DMS153 treated with DMSO at 0.1 percent for 48 hours (cell line): ENCODE measurements at regions not wholly inside any gene's neighbourhood (a gene's known extent, or its start where the extent isn't known, plus 50 kb on each side); places are given as distances from the start of the nearest gene placed in this dataset.
"Not testable (repeated sequence)": the region's sequence is repeated elsewhere in the genome, so short reads cannot be mapped to it uniquely, and the experiment has no call there.

Source experiments
- DNase-seq: peaks from one replicate; lab custom pipeline; 2025; ENCODE audit not compliant: unreplicated experiment; lab: John Stamatoyannopoulos, UW

DNA sequence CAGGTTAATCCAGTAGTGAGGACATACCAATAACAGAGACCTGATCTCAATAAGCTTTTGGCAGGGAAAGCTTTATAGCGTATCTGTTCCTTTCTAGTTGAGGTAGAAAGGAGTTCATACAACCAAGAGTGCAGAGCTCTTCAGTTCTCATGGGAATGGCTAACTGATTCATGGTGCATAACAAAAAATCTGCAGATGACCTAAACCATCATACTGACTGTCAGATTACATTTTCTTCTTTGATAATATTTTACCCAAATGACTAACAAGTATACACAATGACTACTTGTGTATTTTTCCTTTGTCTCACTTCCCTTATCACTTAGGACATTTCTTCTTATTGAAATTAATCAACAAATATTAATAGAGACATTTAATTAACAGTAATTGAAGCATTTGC is 140.0 kb upstream of the SERTAD2 start:
- DNase-seq = no peak

DNA sequence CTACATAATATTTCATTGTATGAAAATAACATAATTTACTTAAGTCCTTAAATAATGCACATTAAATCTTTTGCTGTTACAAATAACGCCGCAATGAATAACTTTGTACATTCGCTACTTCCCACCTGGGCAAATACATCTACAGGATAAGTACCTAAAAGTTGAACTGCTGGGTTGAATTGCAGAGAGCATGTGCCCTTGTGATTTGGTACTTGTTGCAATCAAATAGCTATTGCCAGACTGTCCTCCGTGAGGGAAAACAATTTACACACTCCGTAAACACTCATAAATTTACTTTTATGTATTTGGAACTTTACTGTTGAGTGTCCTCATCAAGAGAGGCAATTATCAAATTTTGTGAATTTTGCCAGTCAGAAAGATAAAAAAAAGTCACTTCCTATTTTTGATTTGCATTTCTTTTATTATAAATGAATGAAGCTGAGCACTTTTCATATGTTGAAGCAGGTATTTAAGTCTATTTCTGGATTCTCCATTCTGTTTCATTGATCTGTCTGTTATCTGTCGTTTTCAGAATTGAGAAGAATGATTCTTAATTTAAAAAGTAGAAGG is 140.8 kb upstream of the SERTAD2 start:
- no peak for DNase-seq

DNA sequence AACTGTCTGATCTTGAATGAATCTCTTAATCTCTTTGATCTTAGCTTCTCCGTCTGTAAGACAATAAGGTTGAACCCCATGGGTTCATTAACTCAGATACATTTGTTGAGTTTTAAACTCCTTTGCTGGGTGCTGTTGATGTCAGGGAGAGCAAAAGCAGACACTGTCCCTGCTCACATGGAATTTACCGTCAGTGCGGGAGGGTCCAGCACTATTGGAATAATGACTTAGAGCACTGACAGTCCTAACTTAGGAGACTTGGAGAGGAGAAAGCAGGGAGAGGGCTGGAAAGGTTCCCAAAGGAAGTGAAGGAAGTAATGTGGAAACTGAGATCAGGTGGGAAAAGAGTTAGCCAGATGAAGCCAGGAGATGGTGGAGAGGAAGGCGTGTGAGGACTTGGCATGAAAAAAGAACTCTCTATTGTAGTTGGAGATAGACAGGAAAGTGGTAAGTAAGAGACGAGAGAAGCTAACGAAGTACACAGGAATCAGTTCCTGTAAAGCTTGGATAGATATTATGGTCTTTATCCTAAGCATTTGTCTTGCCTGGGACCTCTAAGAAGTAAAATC is 141.4 kb upstream of the SERTAD2 start:
- no peak for DNase-seq

DNA sequence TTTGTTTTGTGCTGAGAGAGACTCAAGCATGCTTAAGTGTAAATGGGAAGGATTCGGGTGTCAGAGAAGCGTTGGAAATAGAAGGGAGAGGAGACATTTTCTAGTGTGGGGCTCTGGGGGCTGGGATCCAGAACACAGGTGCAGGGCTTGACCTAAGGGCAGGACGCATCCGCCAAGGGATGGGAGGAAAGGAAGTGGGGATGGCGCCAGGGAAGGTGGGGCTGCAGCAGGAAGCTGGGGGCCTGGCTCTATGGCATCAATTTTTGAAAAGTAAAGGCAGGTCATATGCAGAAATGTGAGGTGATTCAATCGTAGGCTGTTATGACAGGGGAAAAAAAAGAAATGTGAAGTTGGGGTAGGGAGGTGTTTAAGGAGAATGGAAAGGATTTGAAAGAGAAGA is 143.2 kb upstream of the SERTAD2 start:
- DNase-seq = no peak

DNA sequence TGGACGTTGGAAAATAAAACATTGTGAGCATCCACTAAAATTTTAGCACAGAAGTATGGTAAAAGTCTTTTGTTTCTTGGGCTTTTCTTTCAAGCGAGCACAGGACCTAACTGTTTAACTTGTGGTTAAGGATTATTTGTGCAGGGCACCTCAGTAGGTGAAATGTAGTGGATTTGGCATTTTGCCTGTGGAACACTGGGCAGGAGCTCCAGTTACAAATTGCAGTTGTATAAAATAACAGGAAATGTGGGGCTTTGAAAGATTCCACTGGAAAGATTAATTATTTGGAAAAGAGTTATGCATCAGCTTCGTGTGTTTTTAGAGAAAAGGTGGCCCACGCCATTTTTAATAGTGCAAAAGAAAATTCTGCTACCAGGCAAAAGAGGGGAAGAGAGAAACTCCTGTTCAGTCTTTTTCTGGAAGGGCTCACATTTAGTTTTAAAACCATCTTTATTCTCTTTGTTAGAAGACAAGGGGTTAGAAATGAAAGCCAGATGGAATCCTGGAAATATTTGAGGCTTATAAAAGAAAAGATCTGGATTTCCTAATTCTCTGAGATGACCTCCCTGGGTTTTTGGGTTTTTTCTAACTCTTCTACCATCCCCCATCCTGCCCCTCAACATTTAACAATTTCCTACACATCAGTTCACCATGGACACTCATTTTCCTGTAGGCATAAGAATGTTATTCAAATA is 144.3 kb upstream of the SERTAD2 start:
- peak; percentile 74 for DNase-seq

DNA sequence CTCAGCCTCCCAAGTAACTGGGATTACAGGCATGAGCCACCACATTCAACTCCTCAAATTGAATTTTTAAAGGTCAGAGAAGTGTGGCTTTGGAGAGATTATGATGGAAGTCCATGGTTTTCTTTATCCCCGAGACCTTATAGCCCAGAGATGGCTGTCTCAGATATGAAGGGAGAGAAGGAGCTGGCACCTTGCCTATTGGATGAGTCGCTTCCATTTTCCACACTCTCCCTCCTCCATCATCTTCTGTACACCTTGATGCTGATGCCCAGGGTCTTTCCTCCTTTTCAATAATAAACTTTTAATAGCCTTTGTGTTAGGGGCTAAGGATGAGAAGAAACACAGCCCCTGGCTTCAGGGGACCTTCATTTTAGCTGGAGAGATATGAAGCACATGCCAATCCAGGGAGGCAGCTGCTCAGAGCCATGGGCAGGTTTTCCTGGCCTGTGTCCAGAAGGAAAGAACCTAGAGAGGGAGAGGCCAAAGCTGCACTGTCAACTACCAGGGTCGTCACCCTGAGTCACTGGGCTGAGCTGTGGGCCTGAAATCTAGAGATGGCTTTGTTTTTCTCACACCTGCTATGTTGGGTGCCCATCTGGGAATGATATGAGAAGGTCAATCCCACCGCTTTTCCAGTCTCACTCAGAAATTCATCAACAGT is 146.0 kb upstream of the SERTAD2 start:
- DNase-seq = peak; percentile 13

DNA sequence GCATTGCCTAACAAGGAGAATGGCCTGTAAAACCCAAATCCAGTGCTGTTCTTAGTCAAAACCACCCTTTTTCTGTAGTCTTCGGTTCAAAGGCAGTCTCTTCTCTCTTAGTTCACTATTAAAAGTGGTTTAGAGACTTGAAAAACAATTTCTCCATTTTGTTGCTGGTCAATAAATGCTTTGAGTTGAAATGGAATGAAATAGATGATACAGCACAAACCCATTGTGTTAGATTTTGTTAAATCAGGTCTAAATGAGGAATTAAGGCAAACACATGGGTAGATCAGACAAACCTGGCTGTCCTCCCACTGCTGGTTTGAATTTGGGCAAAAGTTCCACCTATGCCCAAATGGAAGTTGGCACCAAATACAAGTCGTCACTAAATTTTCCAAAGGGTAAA is 150.1 kb upstream of the SERTAD2 start:
- no peak for DNase-seq

DNA sequence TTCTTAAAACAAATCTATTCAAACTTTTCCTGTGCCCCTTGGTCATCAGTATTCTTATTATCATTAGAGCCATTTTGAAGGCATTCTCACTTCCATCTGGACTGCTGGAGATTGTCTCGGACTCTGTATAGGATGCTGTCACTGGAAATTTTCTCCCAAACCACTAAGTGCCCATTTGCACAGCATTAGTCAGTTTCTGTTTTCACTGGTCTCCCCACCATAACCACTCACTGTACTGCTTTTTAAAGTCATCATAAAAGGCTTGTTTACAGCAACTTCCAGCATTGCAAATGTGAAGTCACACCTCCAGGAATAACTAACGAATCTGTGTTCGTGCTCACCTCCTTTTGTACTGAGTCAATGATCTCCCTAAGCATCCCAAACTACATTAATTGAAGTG is 150.9 kb upstream of the SERTAD2 start:
- no peak for DNase-seq

DNA sequence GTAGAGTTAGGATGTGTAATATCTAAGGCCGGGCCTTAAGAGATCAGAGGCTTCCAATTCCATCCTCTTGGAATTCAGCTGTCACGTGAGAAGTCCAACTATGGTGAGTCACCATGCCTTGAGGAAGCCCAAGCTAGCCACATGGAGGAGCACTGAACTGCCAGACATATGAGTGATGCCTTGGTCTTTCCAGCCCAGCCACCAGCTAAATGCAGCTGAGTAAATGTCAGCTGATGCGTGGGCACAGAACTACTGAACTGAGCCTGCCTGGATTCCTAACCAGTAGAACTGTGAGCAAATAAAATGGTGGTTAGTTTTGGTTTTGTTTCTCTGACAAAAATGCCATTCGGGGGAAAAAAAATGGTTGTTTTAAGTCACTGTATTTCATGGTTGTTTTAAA is 153.7 kb upstream of the SERTAD2 start:
- DNase-seq = no peak

DNA sequence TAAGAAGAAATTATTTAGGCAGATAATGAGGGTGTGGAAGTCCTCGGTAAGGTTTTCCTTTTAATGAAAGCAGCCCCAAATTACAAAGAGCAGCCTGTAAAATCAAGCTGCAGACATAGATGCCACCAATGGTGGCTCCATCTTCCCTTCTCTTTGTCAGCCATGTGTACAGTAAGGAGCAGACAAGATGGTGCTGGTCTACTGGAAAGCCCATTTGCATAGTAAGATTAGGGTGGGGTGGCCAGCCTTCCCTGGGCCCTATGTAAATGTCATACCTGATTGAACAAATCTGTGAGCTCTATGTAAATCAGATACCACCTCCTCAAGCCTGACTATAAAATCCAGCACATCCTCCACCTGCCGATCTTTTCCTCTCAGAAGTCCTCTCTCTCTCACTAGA is 154.4 kb upstream of the SERTAD2 start:
- no peak for DNase-seq

DNA sequence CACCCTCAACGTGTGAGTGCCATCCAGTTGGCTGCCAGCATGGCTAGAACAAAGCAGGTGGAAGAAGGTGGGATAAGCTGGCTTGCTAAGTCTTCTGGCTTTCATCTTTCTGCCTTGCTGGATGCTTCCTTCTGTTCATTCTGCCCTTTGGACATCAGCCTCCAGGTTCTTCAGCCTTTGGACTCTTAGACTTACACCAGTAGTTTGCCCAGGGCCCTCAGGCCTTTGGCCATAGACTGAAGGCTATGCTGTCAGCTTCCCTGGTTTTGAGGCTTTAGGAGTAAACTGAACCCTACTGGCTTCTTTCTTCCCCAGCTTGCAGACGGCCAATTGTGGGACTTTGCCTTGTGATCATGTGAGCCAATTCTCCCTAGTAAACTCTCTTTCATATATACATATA is 155.0 kb upstream of the SERTAD2 start:
- no peak for DNase-seq

DNA sequence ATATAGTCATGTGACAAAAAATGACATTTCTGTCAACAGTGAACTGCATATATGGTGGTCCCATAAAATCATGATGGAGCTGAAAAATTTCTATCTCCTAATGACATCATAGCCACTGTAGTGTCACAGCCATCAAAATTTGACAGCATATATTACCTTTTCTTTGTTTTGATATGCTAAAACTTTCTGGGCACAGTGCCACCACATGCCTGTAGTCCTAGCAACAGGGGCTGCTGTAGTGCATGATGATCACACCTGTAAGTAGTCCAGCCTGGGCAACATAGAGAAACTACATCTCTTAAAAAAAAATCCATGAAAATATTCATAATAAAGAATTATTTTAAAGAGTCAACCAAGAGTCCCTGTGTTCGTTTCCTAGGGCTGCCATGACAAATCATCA is 155.5 kb upstream of the SERTAD2 start:
- DNase-seq = no peak

DNA sequence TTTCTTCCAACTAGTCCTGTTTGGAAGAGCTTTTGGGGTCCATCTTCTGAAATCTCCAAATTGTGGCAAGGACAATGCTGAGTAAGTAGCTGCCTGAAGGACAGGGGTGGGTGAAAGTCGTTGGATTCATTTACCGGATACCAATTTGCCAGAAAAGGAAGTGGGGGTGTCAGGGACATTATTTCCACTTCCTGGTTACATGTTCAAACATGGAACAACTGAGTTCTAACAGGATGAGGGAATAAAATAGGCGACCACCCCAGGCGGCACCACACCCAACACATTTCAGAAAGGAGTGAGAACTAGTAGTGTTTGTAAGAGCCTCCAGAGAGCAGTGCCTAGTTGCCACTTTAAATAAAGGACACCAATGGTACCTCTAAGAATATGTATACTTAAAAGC is 158.6 kb upstream of the SERTAD2 start:
- DNase-seq = no peak

DNA sequence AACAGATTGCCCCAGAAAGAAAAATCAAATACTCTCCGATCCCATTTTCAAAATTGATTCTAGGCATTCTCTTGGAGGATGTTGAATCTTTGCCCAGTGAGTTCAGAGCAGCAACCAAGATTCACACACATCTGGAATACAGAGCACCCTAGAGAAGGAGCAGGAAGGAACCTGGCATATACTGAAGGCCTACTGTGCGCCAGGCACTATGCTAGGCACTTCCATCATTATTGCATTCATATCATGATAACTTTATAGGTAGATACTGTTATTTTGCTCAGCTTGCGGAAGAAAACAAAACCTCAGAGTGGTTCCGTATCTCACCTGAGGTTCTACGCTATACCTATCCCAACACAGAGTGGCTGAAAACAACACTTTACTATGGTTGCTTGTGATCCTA is 160.3 kb upstream of the SERTAD2 start:
- no peak for DNase-seq

DNA sequence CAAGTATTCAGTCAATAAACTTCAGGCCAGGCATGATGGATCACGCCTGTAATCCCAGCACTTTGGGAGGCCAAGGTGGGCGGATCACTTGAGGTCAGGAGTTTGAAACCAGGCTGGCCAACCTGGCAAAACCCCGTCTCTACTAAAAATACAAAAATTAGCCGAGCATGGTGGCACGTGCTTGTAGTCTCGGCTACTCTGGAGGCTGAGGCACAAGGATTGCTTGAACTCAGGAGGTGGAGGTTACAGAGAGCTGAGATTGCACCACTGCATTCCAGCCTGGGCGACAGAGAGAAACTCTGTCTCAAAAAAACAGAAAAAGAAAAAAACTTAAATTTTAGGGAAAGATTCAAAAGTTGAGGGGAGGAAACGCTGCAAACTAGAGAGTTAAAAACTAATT is 162.8 kb upstream of the SERTAD2 start:
- not testable (repeated sequence) for DNase-seq

DNA sequence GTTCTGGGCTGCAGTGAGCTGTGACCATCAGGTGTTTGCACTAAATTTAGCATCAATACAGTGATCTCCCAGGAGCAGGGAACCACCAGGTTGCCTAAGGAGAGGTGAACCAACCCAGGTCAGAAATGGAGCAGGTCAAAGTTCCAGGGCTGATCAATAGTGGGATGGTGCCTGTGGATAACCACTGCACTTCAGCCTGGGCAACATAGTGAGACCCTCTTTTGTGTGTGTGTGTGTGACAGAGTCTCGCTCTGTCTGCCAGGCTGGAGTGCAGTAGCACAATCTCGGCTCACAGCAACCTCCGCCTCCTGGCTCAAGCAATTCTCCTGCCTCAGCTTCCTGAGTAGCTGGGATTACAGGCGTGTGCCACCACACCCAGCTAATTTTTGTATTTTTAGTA is 163.7 kb upstream of the SERTAD2 start:
- no peak for DNase-seq

DNA sequence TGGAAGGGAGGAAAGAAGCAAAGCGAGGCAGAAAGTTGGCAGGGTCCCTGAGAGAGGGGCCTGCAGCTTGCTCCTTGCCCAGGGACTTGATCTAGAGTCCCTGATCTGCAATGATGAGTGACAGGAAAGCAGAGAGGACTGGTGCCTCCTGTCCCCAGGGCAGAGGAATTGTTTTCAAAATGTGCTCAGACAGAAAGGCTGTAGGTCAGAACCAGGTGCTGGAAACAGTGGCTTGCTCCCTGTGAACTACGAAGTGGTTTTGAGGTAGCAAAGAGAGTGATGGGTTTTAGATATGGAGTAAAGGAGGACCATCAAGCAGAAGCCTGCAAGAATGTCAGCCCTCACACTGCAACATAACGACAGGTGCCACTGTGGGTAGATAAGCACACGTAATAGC is 164.9 kb upstream of the SERTAD2 start:
- no peak for DNase-seq

DNA sequence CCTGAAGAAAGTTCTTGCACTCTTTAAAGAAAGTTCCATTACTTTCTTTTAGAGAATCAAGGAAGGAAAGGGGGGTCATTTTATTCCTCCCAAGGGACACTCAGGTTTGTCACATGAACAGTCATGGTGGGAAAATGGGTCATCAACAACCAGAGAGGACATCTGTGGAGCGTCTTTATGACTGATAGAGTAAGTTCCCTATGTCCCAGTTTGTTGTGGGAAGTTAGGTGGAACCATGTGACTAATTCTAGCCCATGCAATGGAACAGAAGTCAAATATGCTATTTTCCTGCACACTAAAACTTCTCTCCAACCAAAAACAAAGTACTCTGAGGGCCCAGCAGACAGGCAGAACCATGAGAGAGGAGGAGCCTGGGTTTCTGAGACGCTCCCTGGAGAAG is 165.6 kb upstream of the SERTAD2 start:
- DNase-seq = no peak

DNA sequence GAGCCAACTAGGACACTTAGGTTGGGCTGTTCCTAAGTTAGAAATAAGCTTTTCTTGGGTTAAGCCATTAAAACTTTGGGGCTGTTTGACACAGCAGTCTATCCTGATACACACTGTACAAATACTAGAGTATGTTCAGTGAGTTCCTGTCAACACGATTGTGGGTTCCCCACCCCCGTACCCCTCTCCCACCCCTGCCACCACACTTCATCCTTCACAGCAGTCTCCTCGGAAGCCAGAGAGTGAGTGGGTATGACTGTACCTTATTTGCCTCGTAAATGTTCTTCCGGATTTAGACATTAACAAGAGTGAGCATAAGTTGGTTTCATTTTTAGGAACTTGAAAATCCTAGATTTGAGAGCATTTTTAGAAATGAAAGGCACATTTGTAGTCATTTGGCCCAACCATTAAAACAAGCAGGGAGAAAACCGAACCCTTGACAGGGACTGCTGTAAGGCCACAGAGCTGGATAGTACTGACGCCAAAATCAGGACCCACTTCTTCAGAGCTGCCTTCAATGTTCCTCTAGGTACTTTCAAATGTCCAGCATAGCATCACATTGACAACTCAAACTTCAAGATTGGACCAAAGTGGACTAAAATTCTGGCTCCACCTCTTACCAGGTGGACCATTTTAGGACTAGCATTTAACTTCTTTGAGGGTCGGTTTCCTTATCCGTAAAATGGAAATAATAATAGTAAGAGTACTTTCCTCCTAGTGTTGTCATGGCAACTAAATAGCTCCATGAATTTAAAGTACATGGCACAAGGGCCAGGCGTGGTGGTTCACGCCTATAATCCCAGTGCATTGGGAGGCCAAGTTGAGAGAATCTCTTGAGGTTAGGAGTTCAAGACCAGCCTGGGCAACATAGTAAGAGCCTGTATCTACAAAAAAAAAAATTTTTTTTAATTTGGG is 166.3 kb upstream of the SERTAD2 start:
- DNase-seq = no peak

DNA sequence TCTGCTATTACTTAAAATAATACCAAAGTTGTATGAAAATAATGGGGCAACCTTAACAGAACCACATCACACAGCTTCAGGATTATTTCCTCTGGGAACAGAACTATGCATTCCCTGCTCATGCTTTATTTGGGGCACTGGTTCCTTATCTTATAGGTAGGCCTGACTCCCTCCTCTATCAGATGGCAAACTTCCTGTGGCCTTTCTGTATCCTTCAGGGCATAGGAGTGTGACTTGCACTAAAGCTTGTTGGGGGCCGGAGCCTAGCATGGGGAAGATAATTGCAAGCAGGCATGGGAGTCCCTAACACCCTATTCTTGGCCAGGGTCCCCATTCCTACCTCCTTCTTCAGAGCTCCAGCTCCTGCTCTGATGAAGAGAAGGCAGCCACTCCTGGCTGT is 167.2 kb upstream of the SERTAD2 start:
- no peak for DNase-seq

DNA sequence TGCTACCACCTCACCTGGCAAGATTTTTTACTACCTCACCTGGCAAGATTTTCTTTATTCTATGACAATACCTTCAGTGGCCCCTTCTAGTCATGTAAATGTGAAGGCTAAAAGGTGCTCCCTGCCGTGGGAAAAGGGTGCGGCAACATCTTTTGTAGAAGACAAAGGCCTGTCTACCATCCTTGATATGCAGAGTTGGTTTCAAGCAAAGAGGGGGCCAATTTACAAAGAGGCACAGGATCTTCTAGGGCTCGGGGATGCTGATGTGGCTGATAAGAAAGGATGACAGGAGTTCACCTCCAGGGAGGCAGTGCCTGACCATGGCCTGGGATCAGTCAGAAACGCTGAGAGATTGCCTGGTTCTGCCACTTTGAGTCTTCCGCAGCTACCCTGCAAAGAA is 165.4 kb upstream of the SLC1A4 start:
- DNase-seq = no peak
